Kidney epithelial cell (primary cell): ENCODE measurements at regions not wholly inside any gene's neighbourhood (a gene's known extent, or its start where the extent isn't known, plus 50 kb on each side); places are given as distances from the start of the nearest gene placed in this dataset.

Experiments used
- DNase-seq: peaks from one replicate; pipeline ENCODE4 v3.0.0-alpha.2; 2010; ENCODE audit warnings: low read depth
- H3K27me3 ChIP-seq: 2 replicates; pipeline ENCODE4 v1.6.0; 2011; ENCODE audit warnings: low read length; ENCODE audit not compliant: control insufficient read depth, insufficient read depth
- H3K36me3 ChIP-seq: 2 replicates; pipeline ENCODE4 v1.5.1; 2011; ENCODE audit warnings: low read length; ENCODE audit not compliant: control insufficient read depth, insufficient read depth
- H3K4me3 ChIP-seq: 2 replicates; pipeline ENCODE4 v1.5.1; 2011; ENCODE audit warnings: low read depth, mild to moderate bottlenecking, control low read depth, low read length
- CTCF ChIP-seq: IDR thresholded peaks from 2 replicates; pipeline ENCODE4 v1.5.1; 2011; ENCODE audit warnings: mild to moderate bottlenecking, moderate library complexity, low read length, control low read depth, inconsistent platforms; ENCODE audit not compliant: insufficient read depth, poor library complexity, severe bottlenecking

- Histone ChIP-seq H3K4me3 (no peak overlapping the region), H3K36me3 (no peaks in the 10 kb centered on the region), H3K27me3 (no peaks in the 10 kb centered on the region)
- no peak for TF ChIP-seq CTCF
- no peak for DNase-seq
Observed at GRCh38 chr4:126860308-126860707, 772.4 kb upstream of the INTU start.

- no peak for DNase-seq
- no peak for TF ChIP-seq CTCF
- Histone ChIP-seq H3K4me3 (no peak overlapping the region), H3K27me3 (no peaks in the 10 kb centered on the region), H3K36me3 (no peaks in the 10 kb centered on the region)
Observed at GRCh38 chr4:126869967-126870366, 762.8 kb upstream of the INTU start.

GRCh38 chr4:126871810-126872209 lies 760.9 kb upstream of the INTU start:
- Histone ChIP-seq H3K27me3 (no peaks in the 10 kb centered on the region), H3K36me3 (no peaks in the 10 kb centered on the region), H3K4me3 (no peak overlapping the region)
- no peak for DNase-seq
- no peak for TF ChIP-seq CTCF

- Histone ChIP-seq H3K27me3 (no peaks in the 10 kb centered on the region), H3K36me3 (no peaks in the 10 kb centered on the region), H3K4me3 (no peak overlapping the region)
- TF ChIP-seq CTCF = no peak
- no peak for DNase-seq
Observed at GRCh38 chr4:126874533-126874932, 758.2 kb upstream of the INTU start.

- DNase-seq = no peak
- no peak for TF ChIP-seq CTCF
Observed at GRCh38 chr4:126888968-126889367, 743.8 kb upstream of the INTU start.

GRCh38 chr4:126890383-126890782 lies 742.4 kb upstream of the INTU start:
- H3K36me3 ChIP-seq = no peaks in the 10 kb centered on the region
- TF ChIP-seq CTCF = no peak
- no peaks in the 10 kb centered on the region for H3K27me3 ChIP-seq

More at GRCh38 chr4:126888968-126889367, 743.8 kb upstream of the INTU start:
- Histone ChIP-seq H3K27me3 (no peaks in the 10 kb centered on the region), H3K36me3 (no peaks in the 10 kb centered on the region), H3K4me3 (no peak overlapping the region)

More at GRCh38 chr4:126890383-126890782, 742.4 kb upstream of the INTU start:
- H3K4me3 ChIP-seq = no peak overlapping the region
- DNase-seq = no peak
